Loucy (cell line): ENCODE measurements at regions not wholly inside any gene's neighbourhood (a gene's known extent, or its start where the extent isn't known, plus 50 kb on each side); places are given as distances from the start of the nearest gene placed in this dataset.

Experiments used
- H2AFZ ChIP-seq: fragments of 200-600 bp; sonication (generic); 2 replicates; pipeline ENCODE4 v1.6.0; 2016; ENCODE audit warnings: antibody characterized with exemption, mild to moderate bottlenecking, low read length, moderate library complexity
- H3F3A ChIP-seq: fragments of 200-600 bp; 2 replicates; pipeline ENCODE4 v1.6.0; 2016; ENCODE audit warnings: antibody characterized with exemption, low read depth, mild to moderate bottlenecking
- H3K27me3 ChIP-seq: fragments of 200-600 bp; sonication (generic); 2 replicates; pipeline ENCODE4 v1.6.1; 2014; ENCODE audit warnings: low read length, mild to moderate bottlenecking; ENCODE audit not compliant: insufficient read depth, poor library complexity, severe bottlenecking
- H3K36me3 ChIP-seq: fragments of 200-600 bp; sonication (generic); 2 replicates; pipeline ENCODE4 v1.6.1; 2016; ENCODE audit warnings: low read length; ENCODE audit not compliant: insufficient read depth
- H3K4me1 ChIP-seq: fragments of 200-600 bp; sonication (generic); 2 replicates; pipeline ENCODE4 v1.5.1; 2014; ENCODE audit warnings: low read length, mild to moderate bottlenecking; ENCODE audit not compliant: insufficient read depth, poor library complexity, severe bottlenecking
- H3K4me2 ChIP-seq: fragments of 200-600 bp; sonication (generic); 2 replicates; pipeline ENCODE4 v1.6.0; 2014; ENCODE audit warnings: antibody characterized with exemption, low read length, low read depth, mild to moderate bottlenecking; ENCODE audit not compliant: poor library complexity, severe bottlenecking
- H3K4me3 ChIP-seq: fragments of 200-600 bp; sonication (generic); 2 replicates; pipeline ENCODE4 v1.5.1; 2014; ENCODE audit warnings: low read length, mild to moderate bottlenecking, mixed read lengths; ENCODE audit not compliant: poor library complexity, severe bottlenecking
- H3K79me2 ChIP-seq: fragments of 200-600 bp; sonication (generic); 2 replicates; pipeline ENCODE4 v1.6.1; 2014; ENCODE audit warnings: low read length; ENCODE audit not compliant: insufficient read depth
- H3K9ac ChIP-seq: fragments of 200-600 bp; sonication (generic); 2 replicates; pipeline ENCODE4 v1.6.0; 2014; ENCODE audit warnings: mild to moderate bottlenecking, low read depth, low read length, moderate library complexity; ENCODE audit not compliant: poor library complexity, severe bottlenecking
- H3K9me2 ChIP-seq: fragments of 200-600 bp; sonication (generic); replicated peaks from 2 replicates; pipeline ENCODE4 v1.6.1; 2016; ENCODE audit warnings: low read depth, low read length, mixed read lengths
- H3K9me3 ChIP-seq: fragments of 200-600 bp; sonication (generic); 2 replicates; pipeline ENCODE4 v1.6.1; 2014; ENCODE audit warnings: mild to moderate bottlenecking, antibody characterized with exemption, low read length, low read depth; ENCODE audit not compliant: insufficient read depth
- H4K20me1 ChIP-seq: fragments of 200-600 bp; sonication (generic); 2 replicates; pipeline ENCODE4 v1.6.0; 2014; ENCODE audit warnings: antibody characterized with exemption, low read length, mild to moderate bottlenecking; ENCODE audit not compliant: insufficient read depth, poor library complexity, severe bottlenecking
- CTCF ChIP-seq: fragments of 200-600 bp; sonication (generic); conservative IDR thresholded peaks from 2 replicates; pipeline ENCODE4 v1.5.1; 2014; ENCODE audit warnings: mild to moderate bottlenecking, antibody characterized with exemption, low read length
- EZH2phosphoT487 ChIP-seq: fragments of 200-600 bp; IDR thresholded peaks from 2 replicates; pipeline ENCODE4 v1.6.1; 2018; ENCODE audit warnings: antibody characterized with exemption, mild to moderate bottlenecking, moderate library complexity, borderline replicate concordance

GRCh38 chr10:65497837-65498236 lies 1428.0 kb upstream of the LRRTM3 start:
- H3K9ac ChIP-seq: no peak overlapping the region
- H3K27me3 ChIP-seq: no peaks in the 10 kb centered on the region
- H2AFZ ChIP-seq: no peak overlapping the region
- H4K20me1 ChIP-seq: no peaks in the 10 kb centered on the region
- no peak overlapping the region for H3K4me3 ChIP-seq
- H3K4me1 ChIP-seq: no peaks in the 10 kb centered on the region
- no peaks in the 10 kb centered on the region for H3K36me3 ChIP-seq
- H3K79me2 ChIP-seq: no peaks in the 10 kb centered on the region
- no peaks in the 10 kb centered on the region for H3K9me3 ChIP-seq
- no peaks in the 10 kb centered on the region for H3F3A ChIP-seq
- no peak overlapping the region for H3K4me2 ChIP-seq
- no peaks in the 10 kb centered on the region for H3K9me2 ChIP-seq
- TF ChIP-seq CTCF (no peak), EZH2phosphoT487 (no peak)

- H3K4me3 ChIP-seq: no peak overlapping the region
- no peaks in the 10 kb centered on the region for H3K27me3 ChIP-seq
- no peak overlapping the region for H2AFZ ChIP-seq
- H3K4me1 ChIP-seq: no peaks in the 10 kb centered on the region
- no peaks in the 10 kb centered on the region for H3F3A ChIP-seq
- TF ChIP-seq EZH2phosphoT487: no peak
- no peak for TF ChIP-seq CTCF
- H3K9me2 ChIP-seq: no peaks in the 10 kb centered on the region
- no peaks in the 10 kb centered on the region for H4K20me1 ChIP-seq
- no peaks in the 10 kb centered on the region for H3K36me3 ChIP-seq
- no peak overlapping the region for H3K4me2 ChIP-seq
- no peaks in the 10 kb centered on the region for H3K79me2 ChIP-seq
- no peak overlapping the region for H3K9ac ChIP-seq
- no peaks in the 10 kb centered on the region for H3K9me3 ChIP-seq
Observed at GRCh38 chr10:65500716-65501115, 1425.1 kb upstream of the LRRTM3 start.

GRCh38 chr10:65501259-65501658 lies 1424.6 kb upstream of the LRRTM3 start:
- Histone ChIP-seq H3F3A (no peaks in the 10 kb centered on the region), H3K4me1 (no peaks in the 10 kb centered on the region), H3K9me2 (no peaks in the 10 kb centered on the region), H3K9me3 (no peaks in the 10 kb centered on the region), H3K36me3 (no peaks in the 10 kb centered on the region), H3K79me2 (no peaks in the 10 kb centered on the region), H3K4me3 (no peak overlapping the region), H4K20me1 (no peaks in the 10 kb centered on the region), H3K4me2 (no peak overlapping the region), H3K9ac (no peak overlapping the region), H2AFZ (no peak overlapping the region), H3K27me3 (no peaks in the 10 kb centered on the region)
- TF ChIP-seq EZH2phosphoT487 (no peak), CTCF (no peak)
